ENCODE measurements at regions not wholly inside any gene's neighbourhood (a gene's known extent, or its start where the extent isn't known, plus 50 kb on each side); places are given as distances from the start of the nearest gene placed in this dataset.
"Not testable (repeated sequence)": the region's sequence is repeated elsewhere in the genome, so short reads cannot be mapped to it uniquely, and the experiment has no call there.

DNA sequence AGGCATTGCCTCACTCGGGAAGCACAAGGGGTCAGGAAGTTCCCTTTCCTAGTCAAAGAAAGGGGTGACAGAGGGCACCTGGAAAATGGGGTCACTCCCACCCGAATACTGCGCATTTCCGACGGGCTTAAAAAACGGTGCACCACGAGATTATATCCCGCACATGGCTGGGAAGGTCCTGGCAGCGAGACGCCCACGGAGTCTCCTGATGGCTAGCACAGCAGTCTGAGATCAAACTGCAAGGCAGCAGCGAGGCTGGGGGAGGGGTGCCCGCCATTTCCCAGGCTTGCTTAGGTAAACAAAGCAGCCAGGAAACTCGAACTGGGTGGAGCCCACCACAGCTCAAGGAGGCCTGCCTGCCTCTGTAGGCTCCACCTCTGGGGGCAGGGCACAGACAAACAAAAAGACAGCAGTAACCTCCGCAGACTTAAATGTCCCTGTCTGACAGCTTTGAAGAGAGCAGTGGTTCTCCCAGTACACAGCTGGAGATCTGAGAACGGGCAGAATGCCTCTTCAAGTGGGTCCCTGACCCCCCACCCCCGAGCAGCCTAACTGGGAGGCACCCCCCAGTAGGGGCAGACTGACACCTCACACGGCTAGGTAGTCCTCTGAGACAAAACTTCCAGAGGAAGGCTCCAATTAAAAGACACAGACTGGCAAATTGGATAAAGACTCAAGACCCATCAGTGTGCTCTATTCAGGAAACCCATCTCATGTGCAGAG is 297.2 kb upstream of the DDI1 start:
- not testable (repeated sequence) for H3K36me3 ChIP-seq (ENCODE audit: control insufficient read depth, insufficient read depth, low read length); DNase-seq (ENCODE audit: low read depth, low spot score); H3K27me3 ChIP-seq (ENCODE audit: control insufficient read depth, insufficient read depth, low read length); H3K27ac ChIP-seq (ENCODE audit: low read length); H3K4me1 ChIP-seq (ENCODE audit: control insufficient read depth, insufficient read depth, low read length); H3K9me3 ChIP-seq (ENCODE audit: control insufficient read depth, insufficient read depth, low read length); H3K4me3 ChIP-seq (ENCODE audit: low read length)
- WGBS (ENCODE audit: insufficient coverage, insufficient read length): no CpG with 5 or more reads among the region's 18 CpGs

DNA sequence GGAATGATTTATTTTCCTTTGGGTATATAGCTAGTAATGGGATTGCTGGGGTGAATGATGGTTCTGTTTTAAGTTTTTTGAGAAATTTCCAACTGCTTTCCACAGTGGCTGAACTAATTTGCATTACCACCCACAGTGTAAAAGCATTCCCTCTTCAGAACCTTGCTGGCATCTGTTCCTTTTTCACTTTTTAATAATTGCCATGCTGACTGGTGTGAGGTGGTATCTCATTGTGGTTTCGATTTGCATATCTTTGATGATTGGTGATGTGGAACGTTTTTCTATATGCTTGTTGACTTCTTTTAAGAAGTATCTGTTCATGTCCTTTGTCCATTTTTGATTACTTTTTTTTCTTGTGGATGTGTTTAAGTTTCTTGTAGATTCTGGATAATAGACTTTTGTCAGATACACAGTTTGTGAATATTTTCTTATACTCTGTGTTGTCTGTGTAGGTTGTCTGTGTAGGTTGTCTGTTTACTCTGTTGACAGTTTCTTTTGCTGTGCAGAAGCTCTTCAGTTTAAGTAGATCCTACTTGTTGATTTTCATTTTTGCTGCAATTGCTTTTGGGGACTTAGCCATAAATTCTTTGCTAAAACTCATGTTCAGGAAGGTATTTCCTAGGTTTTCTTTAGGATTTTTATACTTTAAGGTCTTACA is 291.8 kb upstream of the DDI1 start:
- no peak overlapping the region for H3K27ac ChIP-seq (ENCODE audit: low read length)
- WGBS (ENCODE audit: insufficient coverage, insufficient read length): no CpG with 5 or more reads among the region's 2 CpGs
- no peaks in the 10 kb centered on the region for H3K36me3 ChIP-seq (ENCODE audit: control insufficient read depth, insufficient read depth, low read length)
- DNase-seq (ENCODE audit: low read depth, low spot score): no peak
- no peaks in the 10 kb centered on the region for H3K9me3 ChIP-seq (ENCODE audit: control insufficient read depth, insufficient read depth, low read length)
- H3K27me3 ChIP-seq (ENCODE audit: control insufficient read depth, insufficient read depth, low read length): no peaks in the 10 kb centered on the region
- H3K4me1 ChIP-seq (ENCODE audit: control insufficient read depth, insufficient read depth, low read length): no peaks in the 10 kb centered on the region
- H3K4me3 ChIP-seq (ENCODE audit: low read length): no peak overlapping the region

GRCh38 chr11:103749158-103749557 is 287.3 kb upstream of the DDI1 start:
- no peak for DNase-seq (ENCODE audit: low read depth, low spot score)
- Histone ChIP-seq H3K27me3 (ENCODE audit: control insufficient read depth, insufficient read depth, low read length) (no peaks in the 10 kb centered on the region; the same call in 1 of the 2 replicates), H3K4me3 (ENCODE audit: low read length) (no peak overlapping the region), H3K4me1 (ENCODE audit: control insufficient read depth, insufficient read depth, low read length) (no peaks in the 10 kb centered on the region), H3K36me3 (ENCODE audit: control insufficient read depth, insufficient read depth, low read length) (no peaks in the 10 kb centered on the region), H3K27ac (ENCODE audit: low read length) (no peak overlapping the region), H3K9me3 (ENCODE audit: control insufficient read depth, insufficient read depth, low read length) (no peaks in the 10 kb centered on the region)
- no CpG with 5 or more reads among the region's 1 CpG for WGBS (ENCODE audit: insufficient coverage, insufficient read length)

GRCh38 chr11:103768816-103769215 is 267.6 kb upstream of the DDI1 start:
- H3K9me3 ChIP-seq (ENCODE audit: control insufficient read depth, insufficient read depth, low read length): no peaks in the 10 kb centered on the region
- H3K4me3 ChIP-seq (ENCODE audit: low read length): no peak overlapping the region
- no peaks in the 10 kb centered on the region for H3K36me3 ChIP-seq (ENCODE audit: control insufficient read depth, insufficient read depth, low read length)
- H3K27ac ChIP-seq (ENCODE audit: low read length): no peak overlapping the region
- no peaks in the 10 kb centered on the region for H3K27me3 ChIP-seq (ENCODE audit: control insufficient read depth, insufficient read depth, low read length)
- DNase-seq (ENCODE audit: low read depth, low spot score): no peak
- no peaks in the 10 kb centered on the region; the same call in none of the 2 replicates for H3K4me1 ChIP-seq (ENCODE audit: control insufficient read depth, insufficient read depth, low read length)

- WGBS (ENCODE audit: insufficient coverage, insufficient read length): no CpG with 5 or more reads among the region's 2 CpGs
- Histone ChIP-seq H3K4me3 (ENCODE audit: low read length) (no peak overlapping the region), H3K27ac (ENCODE audit: low read length) (no peak overlapping the region), H3K36me3 (ENCODE audit: control insufficient read depth, insufficient read depth, low read length) (no peaks in the 10 kb centered on the region), H3K4me1 (ENCODE audit: control insufficient read depth, insufficient read depth, low read length) (no peaks in the 10 kb centered on the region; the same call in none of the 2 replicates), H3K9me3 (ENCODE audit: control insufficient read depth, insufficient read depth, low read length) (no peaks in the 10 kb centered on the region), H3K27me3 (ENCODE audit: control insufficient read depth, insufficient read depth, low read length) (no peaks in the 10 kb centered on the region)
- DNase-seq (ENCODE audit: low read depth, low spot score): no peak
Measured at GRCh38 chr11:103773059-103773458, 263.4 kb upstream of the DDI1 start.

GRCh38 chr11:103773537-103773936 is 262.9 kb upstream of the DDI1 start:
- no peak overlapping the region for H3K27ac ChIP-seq (ENCODE audit: low read length)
- no peaks in the 10 kb centered on the region; the same call in none of the 2 replicates for H3K4me1 ChIP-seq (ENCODE audit: control insufficient read depth, insufficient read depth, low read length)
- no peaks in the 10 kb centered on the region for H3K9me3 ChIP-seq (ENCODE audit: control insufficient read depth, insufficient read depth, low read length)
- no peaks in the 10 kb centered on the region for H3K36me3 ChIP-seq (ENCODE audit: control insufficient read depth, insufficient read depth, low read length)
- H3K4me3 ChIP-seq (ENCODE audit: low read length): no peak overlapping the region
- DNase-seq (ENCODE audit: low read depth, low spot score): no peak
- no CpG with 5 or more reads among the region's 13 CpGs for WGBS (ENCODE audit: insufficient coverage, insufficient read length)
- H3K27me3 ChIP-seq (ENCODE audit: control insufficient read depth, insufficient read depth, low read length): no peaks in the 10 kb centered on the region

- no CpG with 5 or more reads among the region's 1 CpG for WGBS (ENCODE audit: insufficient coverage, insufficient read length)
- H3K36me3 ChIP-seq (ENCODE audit: control insufficient read depth, insufficient read depth, low read length): no peaks in the 10 kb centered on the region
- no peak for DNase-seq (ENCODE audit: low read depth, low spot score)
- H3K4me3 ChIP-seq (ENCODE audit: low read length): no peak overlapping the region
- no peaks in the 10 kb centered on the region for H3K27me3 ChIP-seq (ENCODE audit: control insufficient read depth, insufficient read depth, low read length)
- H3K27ac ChIP-seq (ENCODE audit: low read length): no peak overlapping the region
- no peaks in the 10 kb centered on the region for H3K9me3 ChIP-seq (ENCODE audit: control insufficient read depth, insufficient read depth, low read length)
- H3K4me1 ChIP-seq (ENCODE audit: control insufficient read depth, insufficient read depth, low read length): no peaks in the 10 kb centered on the region
Measured at GRCh38 chr11:103779054-103779453, 257.4 kb upstream of the DDI1 start.

DNA sequence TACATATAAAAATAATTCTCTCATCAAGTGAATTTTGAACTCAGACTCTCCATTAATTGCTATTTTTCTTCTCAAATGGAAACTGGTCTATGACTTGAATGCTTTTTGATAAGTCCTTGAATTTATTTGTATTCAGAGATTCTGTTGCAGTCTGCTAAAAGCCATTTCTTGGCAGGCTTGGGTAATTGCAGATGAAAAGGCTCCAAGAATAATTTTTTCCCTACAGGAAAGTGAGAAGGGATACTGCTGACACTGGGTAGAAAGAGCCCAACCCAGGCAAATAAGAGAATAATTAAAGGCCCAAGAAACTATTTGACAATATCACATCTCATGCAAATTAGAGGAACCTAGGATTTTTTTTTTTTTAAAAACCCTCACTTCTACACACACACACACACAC is 246.5 kb upstream of the DDI1 start:
- no peak for DNase-seq (ENCODE audit: low read depth, low spot score)
- H3K27me3 ChIP-seq (ENCODE audit: control insufficient read depth, insufficient read depth, low read length): no peaks in the 10 kb centered on the region; the same call in 1 of the 2 replicates
- H3K4me1 ChIP-seq (ENCODE audit: control insufficient read depth, insufficient read depth, low read length): no peaks in the 10 kb centered on the region

GRCh38 chr11:103792981-103793468 is 243.4 kb upstream of the DDI1 start:
- no peak overlapping the region for H3K27ac ChIP-seq (ENCODE audit: low read length)
- no peaks in the 10 kb centered on the region for H3K36me3 ChIP-seq (ENCODE audit: control insufficient read depth, insufficient read depth, low read length)
- H3K4me3 ChIP-seq (ENCODE audit: low read length): no peak overlapping the region
- no peaks in the 10 kb centered on the region for H3K9me3 ChIP-seq (ENCODE audit: control insufficient read depth, insufficient read depth, low read length)
- H3K27me3 ChIP-seq (ENCODE audit: control insufficient read depth, insufficient read depth, low read length): no peaks in the 10 kb centered on the region
- no peaks in the 10 kb centered on the region for H3K4me1 ChIP-seq (ENCODE audit: control insufficient read depth, insufficient read depth, low read length)
- no CpG with 5 or more reads among the region's 1 CpG for WGBS (ENCODE audit: insufficient coverage, insufficient read length)
- no peak for DNase-seq (ENCODE audit: low read depth, low spot score)

More for the DNA sequence above, 246.5 kb upstream of the DDI1 start:
- H3K9me3 ChIP-seq (ENCODE audit: control insufficient read depth, insufficient read depth, low read length): no peaks in the 10 kb centered on the region
- H3K27ac ChIP-seq (ENCODE audit: low read length): no peak overlapping the region
- H3K4me3 ChIP-seq (ENCODE audit: low read length): no peak overlapping the region
- no peaks in the 10 kb centered on the region for H3K36me3 ChIP-seq (ENCODE audit: control insufficient read depth, insufficient read depth, low read length)

GRCh38 chr11:103794262-103794661 is 242.2 kb upstream of the DDI1 start:
- Histone ChIP-seq H3K4me1 (ENCODE audit: control insufficient read depth, insufficient read depth, low read length) (no peaks in the 10 kb centered on the region), H3K9me3 (ENCODE audit: control insufficient read depth, insufficient read depth, low read length) (no peaks in the 10 kb centered on the region), H3K27me3 (ENCODE audit: control insufficient read depth, insufficient read depth, low read length) (no peaks in the 10 kb centered on the region), H3K36me3 (ENCODE audit: control insufficient read depth, insufficient read depth, low read length) (no peaks in the 10 kb centered on the region), H3K4me3 (ENCODE audit: low read length) (no peak overlapping the region), H3K27ac (ENCODE audit: low read length) (no peak overlapping the region)
- no CpG with 5 or more reads among the region's 2 CpGs for WGBS (ENCODE audit: insufficient coverage, insufficient read length)
- DNase-seq (ENCODE audit: low read depth, low spot score): no peak

DNA sequence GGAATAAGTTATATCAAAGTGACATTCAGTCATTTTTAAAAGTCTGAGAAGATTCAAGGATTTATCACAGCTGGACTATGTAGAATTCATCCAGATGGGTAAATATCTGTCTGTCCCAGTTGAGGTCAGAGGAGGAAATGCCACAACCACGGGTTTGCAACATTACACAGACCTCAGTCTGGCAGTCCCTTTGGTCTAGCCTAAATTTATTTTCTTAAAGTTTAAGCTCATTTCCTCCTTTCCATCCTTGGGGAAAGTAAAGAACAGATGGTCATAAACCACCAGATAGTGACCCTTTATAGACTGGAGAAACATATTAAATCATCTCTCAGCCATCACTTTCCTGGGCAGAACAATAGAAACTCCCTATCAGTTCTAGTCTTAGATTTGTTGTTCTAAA is 238.4 kb upstream of the DDI1 start:
- Histone ChIP-seq H3K9me3 (ENCODE audit: control insufficient read depth, insufficient read depth, low read length) (no peaks in the 10 kb centered on the region), H3K4me3 (ENCODE audit: low read length) (no peak overlapping the region), H3K4me1 (ENCODE audit: control insufficient read depth, insufficient read depth, low read length) (0 out of 2 replicates have a peak, but pooled peaks cover 1% of the 10 kb centered on the region), H3K27ac (ENCODE audit: low read length) (no peak overlapping the region), H3K27me3 (ENCODE audit: control insufficient read depth, insufficient read depth, low read length) (no peaks in the 10 kb centered on the region), H3K36me3 (ENCODE audit: control insufficient read depth, insufficient read depth, low read length) (no peaks in the 10 kb centered on the region)
- no CpG with 5 or more reads among the region's 1 CpG for WGBS (ENCODE audit: insufficient coverage, insufficient read length)
- DNase-seq (ENCODE audit: low read depth, low spot score): no peak

Data from iPS DF 6.9 (cell line).